HG03139 (cell line): ENCODE measurements at regions not wholly inside any gene's neighbourhood (a gene's known extent, or its start where the extent isn't known, plus 50 kb on each side); places are given as distances from the start of the nearest gene placed in this dataset.

Experiments
- ATAC-seq: cut with Tn5 transposase; IDR thresholded peaks from one replicate; pipeline ENCODE4 v1.9.1; 2021; ENCODE audit not compliant: unreplicated experiment

GRCh38 chr22:27679693-27680488 lies 121.7 kb downstream of the MN1 start:
- no peak for ATAC-seq

GRCh38 chr22:27680636-27681035 lies 120.9 kb downstream of the MN1 start:
- ATAC-seq, result no peak

GRCh38 chr22:27681037-27681436 lies 120.5 kb downstream of the MN1 start:
- ATAC-seq, result no peak

- ATAC-seq, result no peak
Measured at GRCh38 chr22:27682437-27682836, 119.1 kb downstream of the MN1 start.

- ATAC-seq, result no peak
Measured at GRCh38 chr22:27684901-27685300, 116.7 kb downstream of the MN1 start.

GRCh38 chr22:27685515-27685914 lies 116.0 kb downstream of the MN1 start:
- no peak for ATAC-seq

- no peak for ATAC-seq
Measured at GRCh38 chr22:27685970-27686369, 115.6 kb downstream of the MN1 start.

GRCh38 chr22:27686534-27686933 lies 115.0 kb downstream of the MN1 start:
- no peak for ATAC-seq

- no peak for ATAC-seq
Measured at GRCh38 chr22:27687984-27688545, 113.5 kb downstream of the MN1 start.

GRCh38 chr22:27689664-27690063 lies 111.9 kb downstream of the MN1 start:
- ATAC-seq, result no peak

- ATAC-seq, result no peak
Measured at GRCh38 chr22:27690599-27690998, 111.0 kb downstream of the MN1 start.

- no peak for ATAC-seq
Measured at GRCh38 chr22:27692243-27692642, 109.3 kb downstream of the MN1 start.

- no peak for ATAC-seq
Measured at GRCh38 chr22:27695925-27696324, 105.6 kb downstream of the MN1 start.

- ATAC-seq, result no peak
Measured at GRCh38 chr22:27697888-27698287, 103.7 kb downstream of the MN1 start.
